ENCODE measurements at regions not wholly inside any gene's neighbourhood (a gene's known extent, or its start where the extent isn't known, plus 50 kb on each side); places are given as distances from the start of the nearest gene placed in this dataset.

DNA sequence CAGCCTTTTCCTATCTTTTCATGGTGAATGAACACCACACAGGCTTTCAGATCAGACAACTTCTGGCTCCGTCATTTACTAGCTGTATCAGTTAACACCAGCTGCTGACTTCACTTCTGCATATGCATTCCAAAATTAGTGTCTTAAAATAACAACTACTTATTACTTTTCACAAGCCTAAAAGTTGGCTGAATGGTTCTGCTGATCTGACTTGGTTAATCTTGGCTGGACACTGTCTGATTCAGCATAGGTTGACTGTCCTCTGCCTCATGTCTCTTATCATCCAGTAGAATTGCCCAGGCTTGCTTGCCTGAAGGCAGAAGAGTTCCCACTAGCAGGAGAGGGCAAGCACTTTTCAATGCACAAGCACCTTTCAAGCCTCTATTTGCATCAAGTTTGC lies 72.7 kb downstream of the MARCHF4 start:
- no peak for TF ChIP-seq SP1 (IDR thresholded peaks at IDR 0.05)
- no peak for TF ChIP-seq YY1 (IDR thresholded peaks at IDR 0.05)
- no peak for TF ChIP-seq GABPA (IDR thresholded peaks at IDR 0.05 in 1 of 2, conservative IDR thresholded peaks at IDR 0.05 in 1 of 2)
- no peak for TF ChIP-seq FOXA2 (IDR thresholded peaks at IDR 0.05)
- TF ChIP-seq MAX (IDR thresholded peaks at IDR 0.05), result no peak
- TF ChIP-seq, protein P1, sequence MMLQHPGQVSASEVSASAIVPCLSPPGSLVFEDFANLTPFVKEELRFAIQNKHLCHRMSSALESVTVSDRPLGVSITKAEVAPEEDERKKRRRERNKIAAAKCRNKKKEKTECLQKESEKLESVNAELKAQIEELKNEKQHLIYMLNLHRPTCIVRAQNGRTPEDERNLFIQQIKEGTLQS (IDR thresholded peaks at IDR 0.05), result no peak
- TF ChIP-seq REST (IDR thresholded peaks at IDR 0.05), result no peak
- TF ChIP-seq EGR1 (IDR thresholded peaks at IDR 0.05; ENCODE audit: low read depth in 2 of 2), result no peak
- H3K9ac ChIP-seq (ENCODE audit: low read depth in 1 of 2, low read length in 2 of 2), result no peak overlapping the region
- H3K9me3 ChIP-seq (ENCODE audit: control insufficient read depth in 4 of 4, low read length in 3 of 4), result no peaks in the 10 kb centered on the region
- no peaks in the 10 kb centered on the region for H3K27me3 ChIP-seq (ENCODE audit: control insufficient read depth in 4 of 4, insufficient read depth in 4 of 4, low read length in 3 of 4)
- no peak overlapping the region for H3K27ac ChIP-seq (ENCODE audit: low read depth in 1 of 2, low read length in 2 of 2)
- H3K4me3 ChIP-seq (ENCODE audit: low read depth in 1 of 3, low read length in 3 of 3), result no peak overlapping the region
- no peak for DNase-seq (ENCODE audit: low spot score)
- H3K4me1 ChIP-seq (ENCODE audit: control insufficient read depth in 4 of 4, insufficient read depth in 4 of 4, low read length in 3 of 4), result no peaks in the 10 kb centered on the region
- no peaks in the 10 kb centered on the region for H3K36me3 ChIP-seq (ENCODE audit: control insufficient read depth in 4 of 4, insufficient read depth in 3 of 4, low read depth in 1 of 4, low read length in 3 of 4)
- WGBS, result 60% methylated on average over 1 of the region's 1 CpG

DNA sequence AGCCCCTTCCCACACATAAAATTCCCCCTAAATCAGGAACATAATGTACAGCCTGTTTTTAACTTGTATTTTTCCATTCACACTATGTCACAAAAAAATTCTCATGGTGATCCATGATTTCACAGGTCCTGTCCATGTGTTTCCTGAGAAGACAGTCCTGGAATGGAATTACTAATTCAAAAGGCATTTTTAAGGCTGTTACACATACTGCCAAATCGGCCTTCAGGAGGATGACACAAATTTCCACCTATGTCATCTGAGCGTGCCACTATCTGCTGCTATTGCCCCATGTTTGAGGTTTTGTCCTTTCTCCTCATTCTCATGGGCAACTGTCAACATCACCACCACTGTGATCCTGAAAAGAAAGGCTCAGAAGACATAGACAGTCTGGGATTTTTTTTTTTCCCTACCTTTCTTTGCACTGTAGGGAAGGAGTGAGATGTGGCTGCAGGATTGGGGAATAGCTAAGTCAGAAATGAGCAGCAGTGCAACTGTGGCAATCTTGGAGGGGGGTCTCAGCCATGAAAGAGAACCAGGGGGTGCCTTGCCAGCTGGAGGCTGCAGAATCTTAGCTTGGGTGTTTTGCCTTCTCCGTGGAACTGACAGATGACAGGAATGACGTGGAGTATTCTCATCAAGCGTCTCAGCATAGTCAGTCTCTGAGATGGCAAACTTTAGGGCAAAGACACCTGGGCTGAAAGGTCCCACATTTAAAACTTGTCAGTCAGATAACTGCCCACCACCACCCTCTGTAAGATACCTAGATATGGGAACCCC lies 73.4 kb downstream of the MARCHF4 start:
- DNase-seq (ENCODE audit: low spot score), result no peak
- TF ChIP-seq REST (IDR thresholded peaks at IDR 0.05) (no peak), TAF1 (conservative IDR thresholded peaks at IDR 0.05) (no peak), EGR1 (IDR thresholded peaks at IDR 0.05; ENCODE audit: low read depth in 2 of 2) (no peak), HNF4G (IDR thresholded peaks at IDR 0.05) (no peak)
- Histone ChIP-seq H3K9me3 (ENCODE audit: control insufficient read depth in 4 of 4, low read length in 3 of 4) (no peaks in the 10 kb centered on the region), H3K27me3 (ENCODE audit: control insufficient read depth in 4 of 4, insufficient read depth in 4 of 4, low read length in 3 of 4) (no peaks in the 10 kb centered on the region), H3K4me1 (ENCODE audit: control insufficient read depth in 4 of 4, insufficient read depth in 4 of 4, low read length in 3 of 4) (no peaks in the 10 kb centered on the region), H3K36me3 (ENCODE audit: control insufficient read depth in 4 of 4, insufficient read depth in 3 of 4, low read depth in 1 of 4, low read length in 3 of 4) (no peaks in the 10 kb centered on the region), H3K9ac (ENCODE audit: low read depth in 1 of 2, low read length in 2 of 2) (no peak overlapping the region), H3K27ac (ENCODE audit: low read depth in 1 of 2, low read length in 2 of 2) (no peak overlapping the region), H3K4me3 (ENCODE audit: low read depth in 1 of 3, low read length in 3 of 3) (no peak overlapping the region)
- WGBS, result 78% methylated on average over 5 of the region's 5 CpGs

Measured in liver (tissue), 7 donors.